Breast epithelium (tissue), 3 donors: ENCODE measurements at regions not wholly inside any gene's neighbourhood (a gene's known extent, or its start where the extent isn't known, plus 50 kb on each side); places are given as distances from the start of the nearest gene placed in this dataset.

Experiments
- CTCF ChIP-seq, 3 donors: fragments of 450-650 bp; IDR thresholded peaks; one replicate each; pipeline ENCODE4 v1.5.1; 2016 to 2017; ENCODE audit warnings: antibody characterized with exemption in 3 of 3, mild to moderate bottlenecking in 3 of 3, moderate library complexity in 3 of 3
- POLR2A ChIP-seq: fragments of 450-650 bp; IDR thresholded peaks from one replicate; pipeline ENCODE4 v1.6.1; 2016; ENCODE audit warnings: antibody characterized with exemption, mild to moderate bottlenecking, moderate library complexity
- POLR2AphosphoS5 ChIP-seq, 3 donors: sonication (generic); formaldehyde crosslinking; IDR thresholded peaks; one replicate each; pipeline ENCODE4 v1.6.1; 2017; ENCODE audit warnings: antibody characterized with exemption in 3 of 3

DNA sequence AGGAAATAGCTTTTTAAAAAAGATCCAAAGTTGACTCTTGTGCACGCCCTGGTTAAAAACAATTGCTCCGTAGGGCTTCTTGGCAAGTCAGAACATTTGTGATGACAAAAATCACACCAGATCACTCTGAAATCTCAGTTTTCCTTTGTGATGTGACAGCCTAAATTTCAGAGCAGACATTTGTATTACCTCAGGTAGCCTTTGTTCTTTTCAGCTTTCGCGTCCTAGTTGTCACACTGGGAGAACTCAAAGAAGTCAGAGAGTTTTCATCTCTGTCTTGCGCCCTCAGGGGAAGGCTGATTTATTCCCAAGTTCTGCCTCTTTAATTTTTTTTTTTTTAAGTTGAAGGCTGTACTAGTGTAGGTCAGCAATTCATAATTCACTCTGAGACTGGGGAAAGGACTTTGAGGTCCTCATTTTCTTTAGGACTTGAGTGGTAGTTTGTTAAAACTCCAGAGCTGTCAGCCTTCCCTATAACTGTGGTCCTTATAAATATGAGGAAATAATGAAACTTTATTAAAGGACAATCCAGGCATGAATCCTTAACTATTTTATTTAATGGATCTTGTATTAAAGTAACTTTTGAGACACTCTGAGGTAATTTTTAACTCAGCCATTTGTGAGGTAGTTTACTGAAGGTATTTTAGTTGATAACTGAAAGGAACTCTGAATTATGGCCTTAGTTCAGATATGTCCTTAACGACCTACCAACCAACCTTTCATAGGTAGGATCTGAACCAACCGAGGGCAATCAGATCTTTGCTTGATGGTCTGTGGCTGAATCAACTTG, 525.1 kb upstream of the FAM98A start:
- TF ChIP-seq CTCF (IDR thresholded peaks at IDR 0.05) (no peak), POLR2A (no peak), POLR2AphosphoS5 (IDR thresholded peaks at IDR 0.05) (no peak)
